GM12878 (cell line): ENCODE measurements at regions not wholly inside any gene's neighbourhood (a gene's known extent, or its start where the extent isn't known, plus 50 kb on each side); places are given as distances from the start of the nearest gene placed in this dataset.

Source experiments
- ATAC-seq: fragments of 200-7000 bp; cut with Tn5 transposase; 3 replicates; pipeline ENCODE4 v1.9.1; 2020; ENCODE audit warnings: mild to moderate bottlenecking, moderate library complexity
- BruUV-seq: library from RNA; stranded (reverse); fragments of 400-500 nt; replicated peaks from 2 replicates; lab custom pipeline; 2021; lab: Mats Ljungman, UMichigan
- CTCF ChIA-PET: fragments of 300-600 bp; sonication (Branson Sonifier 250); formaldehyde crosslinking; extraction: SDS; loops from one replicate; lab custom pipeline; 2021; ENCODE audit warnings: inconsistent platforms; lab: Yijun Ruan, JAX
- POLR2A ChIA-PET: fragments of 350-600 bp; formaldehyde crosslinking; extraction: SDS; loops from one replicate; lab custom pipeline; 2021; ENCODE audit warnings: inconsistent platforms; lab: Charles Lee
- RAD21 ChIA-PET: fragments of 300-600 bp; sonication (Branson Sonifier 250); formaldehyde crosslinking; loops from one replicate; lab custom pipeline; 2023; ENCODE audit warnings: antibody characterized with exemption; ENCODE audit not compliant: unreplicated experiment; lab: Charles Lee
- SMC1A ChIA-PET: fragments of 300-600 bp; sonication (Branson Sonifier 250); formaldehyde crosslinking; loops from one replicate; lab custom pipeline; 2023; ENCODE audit not compliant: unreplicated experiment, uncharacterized antibody; lab: Charles Lee
- DNase-seq: peaks from one replicate; pipeline ENCODE4 v3.0.0-alpha.2; 2011; ENCODE audit warnings: low read depth, low spot score
- FAIRE-seq: peaks from 3 replicates; lab custom pipeline; 2011; peaks lifted over from hg19 to GRCh38; lab: Jason Lieb, UNC
- H2AFZ ChIP-seq: 2 replicates; pipeline ENCODE4 v1.6.0; 2011; ENCODE audit warnings: low read depth, low read length, control low read depth; ENCODE audit not compliant: control insufficient read depth
- H3K27ac ChIP-seq: 2 replicates; pipeline ENCODE4 v1.5.1; 2011; ENCODE audit warnings: control low read depth; ENCODE audit not compliant: control insufficient read depth, insufficient read depth
- H3K27me3 ChIP-seq, 2 experiments: replicated peaks in 1 of 2; 2 replicates each; pipeline versions ENCODE4 v1.6.0 to v1.6.1; 2011; ENCODE audit warnings: low read length in 1 of 2; ENCODE audit not compliant: control insufficient read depth in 2 of 2, insufficient read depth in 2 of 2
- H3K36me3 ChIP-seq, 2 experiments: 2 replicates each; pipeline ENCODE4 v1.5.1; 2011; ENCODE audit warnings: low read length in 1 of 2; ENCODE audit not compliant: control insufficient read depth in 2 of 2, insufficient read depth in 2 of 2
- H3K4me1 ChIP-seq: 2 replicates; pipeline ENCODE4 v1.6.1; 2011; ENCODE audit warnings: mild to moderate bottlenecking, low read length, moderate library complexity, mixed read lengths; ENCODE audit not compliant: control insufficient read depth, insufficient read depth
- H3K4me2 ChIP-seq: 2 replicates; pipeline ENCODE4 v1.6.0; 2011; ENCODE audit warnings: control low read depth; ENCODE audit not compliant: control insufficient read depth, insufficient read depth
- H3K4me3 ChIP-seq: fragments of 200-600 bp; sonication (generic); 2 replicates; pipeline ENCODE4 v1.5.1; 2016
- H3K79me2 ChIP-seq: 2 replicates; pipeline ENCODE4 v1.6.0; 2011; ENCODE audit warnings: low read length; ENCODE audit not compliant: control insufficient read depth, insufficient read depth
- H3K9ac ChIP-seq: 2 replicates; pipeline ENCODE4 v1.8.0; 2011; ENCODE audit warnings: low read length, control low read depth, mixed read lengths; ENCODE audit not compliant: control insufficient read depth, insufficient read depth
- H3K9me3 ChIP-seq: replicated peaks from 3 replicates; pipeline ENCODE4 v1.5.1; 2011; ENCODE audit warnings: mild to moderate bottlenecking, low read length; ENCODE audit not compliant: control insufficient read depth, insufficient read depth
- H4K20me1 ChIP-seq: 2 replicates; pipeline ENCODE4 v1.6.0; 2011; ENCODE audit not compliant: control insufficient read depth, insufficient read depth
- ATF3 ChIP-seq: IDR thresholded peaks from 2 replicates; pipeline ENCODE4 v1.6.1; 2011; ENCODE audit warnings: low read depth, mild to moderate bottlenecking, low read length, moderate library complexity, borderline replicate concordance; ENCODE audit errors: extremely low read depth
- CEBPB ChIP-seq, 2 experiments: fragments of 150-350 bp in 1 of 2; IDR thresholded peaks; 2 replicates each; pipeline ENCODE4 v1.6.1; 2012 to 2014; ENCODE audit warnings: low read depth in 2 of 2, low read length in 2 of 2, borderline replicate concordance in 1 of 2, inconsistent platforms in 1 of 2
- CUX1 ChIP-seq: IDR thresholded peaks from 2 replicates; pipeline ENCODE4 v1.6.1; 2012; ENCODE audit warnings: improper control_type of control experiment, low read depth, low read length; ENCODE audit not compliant: insufficient replicate concordance
- E4F1 ChIP-seq: fragments of 450-650 bp; IDR thresholded peaks from 2 replicates; pipeline ENCODE4 v1.6.1; 2018; ENCODE audit warnings: borderline replicate concordance, mild to moderate bottlenecking; ENCODE audit not compliant: partially characterized antibody
- MTA2 ChIP-seq: fragments of 450-650 bp; IDR thresholded peaks from 2 replicates; pipeline ENCODE4 v1.6.1; 2016; ENCODE audit warnings: low read depth, mild to moderate bottlenecking, moderate library complexity
- PBX3 ChIP-seq: IDR thresholded peaks from 2 replicates; pipeline ENCODE4 v1.6.1; 2011; ENCODE audit warnings: mild to moderate bottlenecking, low read depth, low read length, moderate library complexity; ENCODE audit not compliant: insufficient replicate concordance
- REST ChIP-seq: IDR thresholded peaks from 2 replicates; pipeline ENCODE4 v1.6.1; 2012; ENCODE audit warnings: mild to moderate bottlenecking, low read depth, low read length
- SMARCA5 ChIP-seq: fragments of 450-650 bp; IDR thresholded peaks from 2 replicates; pipeline ENCODE4 v1.6.1; 2017; ENCODE audit warnings: mild to moderate bottlenecking
- ZNF622 ChIP-seq: fragments of 450-650 bp; IDR thresholded peaks from 2 replicates; pipeline ENCODE4 v1.6.1; 2017; ENCODE audit warnings: mild to moderate bottlenecking, inconsistent platforms
- WGBS: methylation state at CpG from one replicate; pipeline ENCODE4 v1.1.6; 2016; ENCODE audit warnings: low lambda C conversion rate; ENCODE audit not compliant: insufficient replicate concordance, insufficient coverage; ENCODE audit errors: missing lambda C conversion rate; 5-methylcytosine and 5-hydroxymethylcytosine counted together
- in situ Hi-C: fragments of 300-500 bp; cut with MboI; formaldehyde crosslinking; loops from 9 replicates; pipeline ENCODE4 v1.14.3; 2018; ENCODE audit warnings: mixed read lengths
- intact Hi-C: fragments of 100-400 bp; cut with micrococcal nuclease; formaldehyde crosslinking; loops from one replicate; pipeline ENCODE4 v1.14.2; 2022; ENCODE audit not compliant: unreplicated experiment

GRCh38 chr6:21359926-21360325, 233.6 kb upstream of the SOX4 start:
- BruUV-seq, result no TSS peak
- Histone ChIP-seq H4K20me1 (no peaks in the 10 kb centered on the region), H3K36me3 (no peaks in the 10 kb centered on the region), H3K9me3 (no peaks in the 10 kb centered on the region; the same call in 2 of the 3 replicates), H3K27me3 (no peaks in the 10 kb centered on the region), H3K4me3 (no peak overlapping the region), H3K27ac (no peak overlapping the region), H3K9ac (no peak overlapping the region), H3K79me2 (no peaks in the 10 kb centered on the region), H3K4me1 (peaks cover 3% of the 10 kb centered on the region; the same call in 1 of the 2 replicates), H2AFZ (no peak overlapping the region), H3K4me2 (no peak overlapping the region)
- intact Hi-C loops (no loop called here), in situ Hi-C loops (no loop called here)
- DNase-seq (no peak), FAIRE-seq (no peak), ATAC-seq (no peak; the same call in 2 of the 3 replicates)
- ChIA-PET SMC1A (interaction anchor here (1.0 to 1.2 kb wide), 2 partner anchors 79 to 229 kb away, joined by 3 read pairs; no protein-coding TSS in a partner anchor), RAD21 (interaction anchor here (1.9 kb wide), 1 partner anchor 228 kb away, joined by 7 read pairs; no protein-coding TSS in a partner anchor), CTCF (no interaction called here), POLR2A (interaction anchor here (0.8 kb wide), 1 partner anchor 9 kb away, joined by 3 read pairs; no protein-coding TSS in a partner anchor)
- TF ChIP-seq PBX3, result no peak
- no peak for TF ChIP-seq SMARCA5
- no peak for TF ChIP-seq E4F1
- no peak for TF ChIP-seq ZNF622
- TF ChIP-seq MTA2, result no peak
- no peak for TF ChIP-seq CEBPB (IDR thresholded peaks at IDR 0.05; ENCODE audit: borderline replicate concordance in 1 of 2, low read depth in 2 of 2, low read length in 2 of 2)
- TF ChIP-seq ATF3, result no peak
- TF ChIP-seq CUX1, result no peak
- no peak for TF ChIP-seq REST
- 94% methylated on average over 2 of the region's 2 CpGs for WGBS
